Immature natural killer cell (primary cell): ENCODE measurements at regions not wholly inside any gene's neighbourhood (a gene's known extent, or its start where the extent isn't known, plus 50 kb on each side); places are given as distances from the start of the nearest gene placed in this dataset.
A peak's percentile ranks its signal among the peaks of the same experiment; 100 is the strongest.

ENCODE experiments used
- DNase-seq, 3 donors: peaks; one replicate each; pipeline ENCODE4 v3.0.0; 2022; ENCODE audit warnings: mixed read lengths in 1 of 3
- H3K27ac Mint-ChIP-seq, 6 donors: one replicate each; pipeline ENCODE4 v1.8.0; 2020; ENCODE audit warnings: mixed read lengths in 6 of 6, mild to moderate bottlenecking in 5 of 6, inconsistent platforms in 4 of 6, moderate library complexity in 3 of 6
- H3K27me3 Mint-ChIP-seq, 3 donors: one replicate each; pipeline ENCODE4 v1.8.0; 2020 to 2021; ENCODE audit warnings: low read depth in 3 of 3, mild to moderate bottlenecking in 3 of 3, mixed read lengths in 3 of 3, moderate library complexity in 3 of 3, inconsistent platforms in 1 of 3
- H3K36me3 Mint-ChIP-seq, 3 donors: one replicate each; pipeline ENCODE4 v1.8.0; 2020; ENCODE audit warnings: mixed read lengths in 3 of 3, inconsistent platforms in 2 of 3, mild to moderate bottlenecking in 2 of 3
- H3K4me1 Mint-ChIP-seq, 2 donors: one replicate each; pipeline ENCODE4 v1.8.0; 2020; ENCODE audit warnings: inconsistent platforms in 2 of 2, mild to moderate bottlenecking in 2 of 2, mixed read lengths in 2 of 2, moderate library complexity in 1 of 2
- H3K4me3 Mint-ChIP-seq, 5 donors: one replicate each; pipeline ENCODE4 v1.8.0; 2020; ENCODE audit warnings: mild to moderate bottlenecking in 5 of 5, mixed read lengths in 5 of 5, inconsistent platforms in 3 of 5, moderate library complexity in 3 of 5
- H3K9me3 Mint-ChIP-seq, 6 donors: one replicate each; pipeline ENCODE4 v1.8.0; 2020; ENCODE audit warnings: mild to moderate bottlenecking in 6 of 6, mixed read lengths in 6 of 6, inconsistent platforms in 4 of 6, moderate library complexity in 3 of 6

GRCh38 chr1:50358962-50359361, 64.3 kb downstream of the DMRTA2 start:
- Mint-ChIP-seq H3K27me3 (peaks cover 5 to 26% (median 7%) of the 10 kb centered on the region in 3 donors), H3K4me3 (no peak overlapping the region), H3K27ac (no peak overlapping the region), H3K4me1 (no peaks in the 10 kb centered on the region), H3K9me3 (peaks cover 0 to 6% (median 0%) of the 10 kb centered on the region in 6 donors), H3K36me3 (no peaks in the 10 kb centered on the region)
- no peak for DNase-seq

GRCh38 chr1:50357186-50357585, 66.1 kb downstream of the DMRTA2 start:
- peaks cover 0 to 3% (median 0%) of the 10 kb centered on the region in 6 donors for H3K9me3 Mint-ChIP-seq
- DNase-seq, result no peak
- H3K27ac Mint-ChIP-seq, result no peak overlapping the region
- peaks cover 3 to 21% (median 4%) of the 10 kb centered on the region in 3 donors for H3K27me3 Mint-ChIP-seq
- H3K4me3 Mint-ChIP-seq, result no peak overlapping the region
- no peaks in the 10 kb centered on the region for H3K4me1 Mint-ChIP-seq
- H3K36me3 Mint-ChIP-seq, result no peaks in the 10 kb centered on the region

GRCh38 chr1:50354813-50355212, 68.4 kb downstream of the DMRTA2 start:
- Mint-ChIP-seq H3K4me3 (no peak overlapping the region), H3K27ac (no peak overlapping the region), H3K9me3 (peaks cover 0 to 1% (median 0%) of the 10 kb centered on the region in 6 donors), H3K27me3 (peaks cover 3 to 11% (median 4%) of the 10 kb centered on the region in 3 donors), H3K36me3 (no peaks in the 10 kb centered on the region), H3K4me1 (no peaks in the 10 kb centered on the region)
- DNase-seq, result no peak

- no peak for DNase-seq
- H3K4me1 Mint-ChIP-seq, result no peaks in the 10 kb centered on the region
- peaks cover 0 to 1% (median 0%) of the 10 kb centered on the region in 6 donors for H3K9me3 Mint-ChIP-seq
- H3K27ac Mint-ChIP-seq, result no peak overlapping the region
- H3K4me3 Mint-ChIP-seq, result no peak overlapping the region
- peaks cover 3 to 12% (median 4%) of the 10 kb centered on the region in 3 donors for H3K27me3 Mint-ChIP-seq
- no peaks in the 10 kb centered on the region for H3K36me3 Mint-ChIP-seq
These were observed 70.8 kb downstream of the DMRTA2 start for GRCh38 chr1:50352428-50352827.

GRCh38 chr1:50350868-50351267, 72.4 kb downstream of the DMRTA2 start:
- Mint-ChIP-seq H3K4me3 (no peak overlapping the region), H3K9me3 (peaks cover 0 to 1% (median 0%) of the 10 kb centered on the region in 6 donors), H3K27ac (no peak overlapping the region), H3K27me3 (peaks cover 2 to 12% (median 7%) of the 10 kb centered on the region in 3 donors), H3K4me1 (no peaks in the 10 kb centered on the region), H3K36me3 (no peaks in the 10 kb centered on the region)
- no peak for DNase-seq

- H3K4me1 Mint-ChIP-seq, result no peaks in the 10 kb centered on the region
- no peak overlapping the region for H3K27ac Mint-ChIP-seq
- DNase-seq, result no peak
- H3K27me3 Mint-ChIP-seq, result peaks cover 2 to 12% (median 7%) of the 10 kb centered on the region in 3 donors
- H3K4me3 Mint-ChIP-seq, result no peak overlapping the region
- H3K9me3 Mint-ChIP-seq, result peaks cover 0 to 1% (median 0%) of the 10 kb centered on the region in 6 donors
- H3K36me3 Mint-ChIP-seq, result no peaks in the 10 kb centered on the region
These were observed 72.8 kb downstream of the DMRTA2 start for GRCh38 chr1:50350421-50350820.

GRCh38 chr1:50349242-50349565, 74.0 kb downstream of the DMRTA2 start:
- Mint-ChIP-seq H3K9me3 (peaks cover 0 to 1% (median 0%) of the 10 kb centered on the region in 6 donors), H3K4me1 (no peaks in the 10 kb centered on the region), H3K4me3 (no peak overlapping the region), H3K27me3 (peaks cover 2 to 15% (median 5%) of the 10 kb centered on the region in 3 donors), H3K36me3 (no peaks in the 10 kb centered on the region), H3K27ac (no peak overlapping the region)
- no peak for DNase-seq

- DNase-seq, result peak; percentile 33 to 41 (median 35)
- H3K36me3 Mint-ChIP-seq, result no peaks in the 10 kb centered on the region
- peaks cover 0 to 1% (median 0%) of the 10 kb centered on the region in 6 donors for H3K9me3 Mint-ChIP-seq
- no peak overlapping the region for H3K4me3 Mint-ChIP-seq
- peaks cover 2 to 12% (median 5%) of the 10 kb centered on the region in 3 donors for H3K27me3 Mint-ChIP-seq
- H3K4me1 Mint-ChIP-seq, result no peaks in the 10 kb centered on the region
- no peak overlapping the region for H3K27ac Mint-ChIP-seq
These were observed 74.6 kb downstream of the DMRTA2 start for GRCh38 chr1:50348449-50349241.

GRCh38 chr1:50347933-50348332, 75.3 kb downstream of the DMRTA2 start:
- DNase-seq, result no peak
- peaks cover 0 to 1% (median 0%) of the 10 kb centered on the region in 6 donors for H3K9me3 Mint-ChIP-seq
- H3K27me3 Mint-ChIP-seq, result peaks cover 2 to 12% (median 5%) of the 10 kb centered on the region in 3 donors
- no peaks in the 10 kb centered on the region for H3K4me1 Mint-ChIP-seq
- H3K36me3 Mint-ChIP-seq, result no peaks in the 10 kb centered on the region
- H3K4me3 Mint-ChIP-seq, result no peak overlapping the region
- no peak overlapping the region for H3K27ac Mint-ChIP-seq

GRCh38 chr1:50346621-50347020, 76.6 kb downstream of the DMRTA2 start:
- no peaks in the 10 kb centered on the region for H3K4me1 Mint-ChIP-seq
- no peak overlapping the region for H3K27ac Mint-ChIP-seq
- peaks cover 0 to 1% (median 0%) of the 10 kb centered on the region in 6 donors for H3K9me3 Mint-ChIP-seq
- H3K36me3 Mint-ChIP-seq, result no peaks in the 10 kb centered on the region
- no peak overlapping the region for H3K4me3 Mint-ChIP-seq
- H3K27me3 Mint-ChIP-seq, result peaks cover 2 to 18% (median 5%) of the 10 kb centered on the region in 3 donors
- no peak for DNase-seq

- Mint-ChIP-seq H3K27me3 (peaks cover 1 to 18% (median 8%) of the 10 kb centered on the region in 3 donors), H3K36me3 (no peaks in the 10 kb centered on the region), H3K4me1 (no peaks in the 10 kb centered on the region), H3K4me3 (no peak overlapping the region), H3K27ac (no peak overlapping the region), H3K9me3 (no peaks in the 10 kb centered on the region)
- DNase-seq, result no peak
These were observed 79.9 kb downstream of the DMRTA2 start for GRCh38 chr1:50343323-50343722.

- Mint-ChIP-seq H3K4me3 (no peak overlapping the region), H3K4me1 (no peaks in the 10 kb centered on the region), H3K27ac (no peak overlapping the region), H3K27me3 (peaks cover 1 to 18% (median 8%) of the 10 kb centered on the region in 3 donors), H3K9me3 (no peaks in the 10 kb centered on the region), H3K36me3 (no peaks in the 10 kb centered on the region)
- no peak for DNase-seq
These were observed 80.7 kb downstream of the DMRTA2 start for GRCh38 chr1:50342525-50342924.

GRCh38 chr1:50335036-50335435, 88.2 kb downstream of the DMRTA2 start:
- peaks cover 10 to 16% of the 10 kb centered on the region in 2 donors for H3K4me1 Mint-ChIP-seq
- no peak for DNase-seq

GRCh38 chr1:50333595-50333974, 89.7 kb downstream of the DMRTA2 start:
- no peak overlapping the region for H3K27ac Mint-ChIP-seq
- peaks cover 10 to 16% of the 10 kb centered on the region in 2 donors for H3K4me1 Mint-ChIP-seq
- H3K27me3 Mint-ChIP-seq, result peaks cover 3 to 18% (median 18%) of the 10 kb centered on the region in 3 donors
- peak; percentile 10 to 39 (median 31) for DNase-seq
- peaks cover 0 to 1% (median 0%) of the 10 kb centered on the region in 6 donors for H3K9me3 Mint-ChIP-seq
- peak overlapping the region; percentile 60 to 73 (median 70) for H3K4me3 Mint-ChIP-seq
- no peaks in the 10 kb centered on the region for H3K36me3 Mint-ChIP-seq

More at GRCh38 chr1:50335036-50335435, 88.2 kb downstream of the DMRTA2 start:
- H3K36me3 Mint-ChIP-seq, result no peaks in the 10 kb centered on the region
- no peak overlapping the region for H3K4me3 Mint-ChIP-seq
- peaks cover 0 to 1% (median 0%) of the 10 kb centered on the region in 6 donors for H3K9me3 Mint-ChIP-seq
- no peak overlapping the region for H3K27ac Mint-ChIP-seq
- peaks cover 0 to 18% (median 17%) of the 10 kb centered on the region in 3 donors for H3K27me3 Mint-ChIP-seq
